ENCODE measurements at regions not wholly inside any gene's neighbourhood (a gene's known extent, or its start where the extent isn't known, plus 50 kb on each side); places are given as distances from the start of the nearest gene placed in this dataset.
"Not testable (repeated sequence)": the region's sequence is repeated elsewhere in the genome, so short reads cannot be mapped to it uniquely, and the experiment has no call there.

GRCh38 chr13:23947893-23948292, 50.6 kb upstream of the C1QTNF9B start:
- no peak for DNase-seq

GRCh38 chr13:23949200-23949599, 51.9 kb upstream of the C1QTNF9B start:
- DNase-seq, result no peak

GRCh38 chr13:23949736-23950135, 52.4 kb upstream of the C1QTNF9B start:
- DNase-seq, result no peak

GRCh38 chr13:23950736-23951510, 53.6 kb upstream of the C1QTNF9B start:
- no peak for DNase-seq

GRCh38 chr13:23952796-23953195, 55.5 kb upstream of the C1QTNF9B start:
- no peak for DNase-seq

GRCh38 chr13:23953860-23954512, 56.7 kb upstream of the C1QTNF9B start:
- no peak for DNase-seq

GRCh38 chr13:23955064-23955463, 57.8 kb upstream of the C1QTNF9B start:
- DNase-seq, result no peak

- DNase-seq, result peak; percentile 73
Observed at GRCh38 chr13:23956106-23956505, 58.8 kb upstream of the C1QTNF9B start.

GRCh38 chr13:23957981-23958380, 60.7 kb upstream of the C1QTNF9B start:
- no peak for DNase-seq

GRCh38 chr13:23959231-23959862, 62.0 kb upstream of the C1QTNF9B start:
- DNase-seq, result no peak

GRCh38 chr13:23960566-23961156, 63.4 kb upstream of the C1QTNF9B start:
- DNase-seq, result no peak

GRCh38 chr13:23963184-23963931, 66.1 kb upstream of the C1QTNF9B start:
- no peak for DNase-seq

GRCh38 chr13:23963947-23964346, 66.6 kb upstream of the C1QTNF9B start:
- DNase-seq, result no peak

- DNase-seq, result no peak
Observed at GRCh38 chr13:23965346-23965745, 68.0 kb upstream of the C1QTNF9B start.

- no peak for DNase-seq
Observed at GRCh38 chr13:23966221-23966690, 69.0 kb upstream of the C1QTNF9B start.

- no peak for DNase-seq
Observed at GRCh38 chr13:23966691-23967615, 69.7 kb upstream of the C1QTNF9B start.

- not testable (repeated sequence) for DNase-seq
Observed at GRCh38 chr13:23967792-23968191, 70.5 kb upstream of the C1QTNF9B start.

- no peak for DNase-seq
Observed at GRCh38 chr13:23969647-23970046, 72.3 kb upstream of the C1QTNF9B start.

GRCh38 chr13:23979361-23980159, 82.3 kb upstream of the C1QTNF9B start:
- DNase-seq, result peak; percentile 69

GRCh38 chr13:23980160-23980551, 82.9 kb upstream of the C1QTNF9B start:
- peak; percentile 69 for DNase-seq

GRCh38 chr13:23983671-23984070, 86.4 kb upstream of the C1QTNF9B start:
- no peak for DNase-seq

Measured in kidney glomerular epithelial cell (primary cell).